ENCODE measurements at regions not wholly inside any gene's neighbourhood (a gene's known extent, or its start where the extent isn't known, plus 50 kb on each side); places are given as distances from the start of the nearest gene placed in this dataset.
A peak's percentile ranks its signal among the peaks of the same experiment; 100 is the strongest.

DNA sequence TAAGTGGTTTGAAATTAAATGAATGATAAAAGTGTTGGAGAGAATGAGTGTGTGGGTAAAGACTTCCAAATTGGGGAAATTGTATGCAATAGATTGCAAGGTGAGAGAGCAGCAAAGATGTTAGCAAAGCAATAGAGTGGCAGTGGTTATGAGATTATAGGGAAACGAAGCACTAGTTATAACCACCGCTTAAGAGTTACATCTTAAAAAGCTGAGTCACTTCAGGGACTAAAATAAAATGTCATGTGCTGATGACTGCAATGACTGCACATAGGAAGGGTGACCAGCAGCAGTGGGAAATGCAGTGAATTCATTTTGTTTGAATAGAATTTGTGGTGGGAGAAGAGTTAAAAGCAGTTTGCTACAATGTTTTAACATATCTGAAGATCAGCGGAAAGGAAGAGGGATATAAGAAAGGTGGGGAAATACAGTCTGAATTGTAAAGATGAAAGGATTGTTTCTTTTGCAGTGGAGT is 127.3 kb downstream of the RAP2B start (continued):
- TF ChIP-seq ZBTB33 (IDR thresholded peaks at IDR 0.05; ENCODE audit: extremely low read depth, insufficient replicate concordance, low read length) (no peak), SIN3A (IDR thresholded peaks at IDR 0.05; ENCODE audit: low read depth) (no peak)
- TF ChIP-seq, protein P1, sequence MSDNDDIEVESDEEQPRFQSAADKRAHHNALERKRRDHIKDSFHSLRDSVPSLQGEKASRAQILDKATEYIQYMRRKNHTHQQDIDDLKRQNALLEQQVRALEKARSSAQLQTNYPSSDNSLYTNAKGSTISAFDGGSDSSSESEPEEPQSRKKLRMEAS (IDR thresholded peaks at IDR 0.05): no peak

GRCh38 chr3:153290268-153291015 is 128.4 kb downstream of the RAP2B start:
- no peaks in the 10 kb centered on the region for H3K36me3 ChIP-seq (ENCODE audit: control insufficient read depth in 1 of 2, insufficient read depth in 2 of 2, low read length in 2 of 2)
- H3K27me3 ChIP-seq (ENCODE audit: insufficient read depth, low read length): no peaks in the 10 kb centered on the region
- RAD21 ChIA-PET (ENCODE audit: low non-redundant PET in 1 of 2, low total read pairs in 2 of 2, uncharacterized antibody in 2 of 2, unreplicated experiment in 2 of 2): interaction anchor here in 1 of 2 experiments (1.6 kb wide), 1 partner anchor 247 kb away, joined by 7 read pairs; no protein-coding TSS in a partner anchor
- no peaks in the 10 kb centered on the region for H4K20me1 ChIP-seq (ENCODE audit: insufficient read depth)
- intact Hi-C loops (cut with micrococcal nuclease): loop anchor here (1.0 to 10.0 kb wide), 6 partner anchors 128 to 477 kb away; partner anchors contain the start of gene RAP2B
- CTCF ChIA-PET: interaction anchor here (1.2 to 1.6 kb wide), 4 partner anchors 9 to 247 kb away, joined by 3 to 6 read pairs (median 4); no protein-coding TSS in a partner anchor
- no peaks in the 10 kb centered on the region for H3K79me2 ChIP-seq (ENCODE audit: insufficient read depth, low read length)
- no peaks in the 10 kb centered on the region for H3K9me3 ChIP-seq (ENCODE audit: control insufficient read depth in 1 of 2, insufficient read depth in 1 of 2, low read depth in 1 of 2, low read length in 2 of 2)
- POLR2A ChIA-PET: interaction anchor here (0.8 kb wide), 1 partner anchor 248 kb away, joined by 3 read pairs; no protein-coding TSS in a partner anchor
- TF ChIP-seq SP1 (IDR thresholded peaks at IDR 0.05; ENCODE audit: low read depth) (no peak), RAD21 (IDR thresholded peaks at IDR 0.05; ENCODE audit: low read depth) (peak; percentile 70)
- TF ChIP-seq, protein P2, sequence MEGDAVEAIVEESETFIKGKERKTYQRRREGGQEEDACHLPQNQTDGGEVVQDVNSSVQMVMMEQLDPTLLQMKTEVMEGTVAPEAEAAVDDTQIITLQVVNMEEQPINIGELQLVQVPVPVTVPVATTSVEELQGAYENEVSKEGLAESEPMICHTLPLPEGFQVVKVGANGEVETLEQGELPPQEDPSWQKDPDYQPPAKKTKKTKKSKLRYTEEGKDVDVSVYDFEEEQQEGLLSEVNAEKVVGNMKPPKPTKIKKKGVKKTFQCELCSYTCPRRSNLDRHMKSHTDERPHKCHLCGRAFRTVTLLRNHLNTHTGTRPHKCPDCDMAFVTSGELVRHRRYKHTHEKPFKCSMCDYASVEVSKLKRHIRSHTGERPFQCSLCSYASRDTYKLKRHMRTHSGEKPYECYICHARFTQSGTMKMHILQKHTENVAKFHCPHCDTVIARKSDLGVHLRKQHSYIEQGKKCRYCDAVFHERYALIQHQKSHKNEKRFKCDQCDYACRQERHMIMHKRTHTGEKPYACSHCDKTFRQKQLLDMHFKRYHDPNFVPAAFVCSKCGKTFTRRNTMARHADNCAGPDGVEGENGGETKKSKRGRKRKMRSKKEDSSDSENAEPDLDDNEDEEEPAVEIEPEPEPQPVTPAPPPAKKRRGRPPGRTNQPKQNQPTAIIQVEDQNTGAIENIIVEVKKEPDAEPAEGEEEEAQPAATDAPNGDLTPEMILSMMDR (IDR thresholded peaks at IDR 0.05 in 2 of 3, conservative IDR thresholded peaks at IDR 0.05 in 1 of 3; ENCODE audit: borderline replicate concordance in 1 of 3, insufficient read depth in 1 of 3, low read depth in 2 of 3, low read length in 2 of 3): peak; percentile 46 to 64 (median 47); a peak in 5 of 6 replicates
- no peaks in the 10 kb centered on the region for H3K9me2 ChIP-seq (ENCODE audit: insufficient read depth)
- no peak overlapping the region for H3K9ac ChIP-seq (ENCODE audit: low read length)
- H2AFZ ChIP-seq (ENCODE audit: low read depth, low read length, poor library complexity, severe bottlenecking): peak overlapping the region; percentile 80
- no TSS peak for BruUV-seq (replicated peaks)
- peaks cover 2 to 17% of the 10 kb centered on the region in 2 experiments; a peak in 3 of 4 replicates for H3K4me1 ChIP-seq (ENCODE audit: control insufficient read depth in 1 of 2, insufficient read depth in 2 of 2, low read length in 2 of 2)
- no peak overlapping the region for H3K4me3 ChIP-seq (replicated peaks in 1 of 2; ENCODE audit: low read depth in 1 of 2, low read length in 2 of 2)
- H3K27ac ChIP-seq (ENCODE audit: low read depth, low read length): no peak overlapping the region
- no peak for DNase-seq (ENCODE audit: low read depth, low spot score)
- peak; percentile 37; the same call in 1 of the 2 replicates for ATAC-seq
- peak overlapping the region; percentile 24; the same call in 1 of the 2 replicates for H3K4me2 ChIP-seq (ENCODE audit: low read length)

Data from HCT116 (cell line).